Spleen (tissue), 11 donors: ENCODE measurements at regions not wholly inside any gene's neighbourhood (a gene's known extent, or its start where the extent isn't known, plus 50 kb on each side); places are given as distances from the start of the nearest gene placed in this dataset.

Source experiments
- DNase-seq: peaks from one replicate; pipeline ENCODE4 v3.0.0-alpha.2; 2020
- H3K27ac ChIP-seq, 8 donors: fragments of 200-600 bp; sonication (generic) in 7 of 8; 1 replicate in 4 of 8; 2 replicates in 4 of 8; pipeline versions ENCODE4 v1.5.0 to v1.8.0; 2016 to 2021; ENCODE audit warnings: inconsistent platforms in 4 of 8, mild to moderate bottlenecking in 4 of 8, moderate library complexity in 1 of 8
- H3K27me3 ChIP-seq, 7 donors: fragments of 200-600 bp; sonication (generic) in 6 of 7; replicated peaks in 1 of 7; 1 replicate in 4 of 7; 2 replicates in 3 of 7; pipeline versions ENCODE4 v1.5.0 to v1.8.0; 2016 to 2021; ENCODE audit warnings: inconsistent platforms in 3 of 7, mild to moderate bottlenecking in 1 of 7
- H3K36me3 ChIP-seq, 6 donors: fragments of 200-600 bp; sonication (generic) in 5 of 6; 1 replicate in 4 of 6; 2 replicates in 2 of 6; pipeline versions ENCODE4 v1.5.0 to v1.8.0; 2016 to 2021; ENCODE audit warnings: inconsistent platforms in 2 of 6
- H3K4me1 ChIP-seq, 6 donors: fragments of 200-600 bp; sonication (generic) in 5 of 6; 1 replicate in 3 of 6; 2 replicates in 3 of 6; pipeline versions ENCODE4 v1.5.0 to v1.8.0; 2016 to 2021; ENCODE audit warnings: inconsistent platforms in 3 of 6
- H3K4me3 ChIP-seq, 8 donors: fragments of 200-600 bp; sonication (generic) in 7 of 8; 1 replicate in 4 of 8; 2 replicates in 4 of 8; pipeline versions ENCODE4 v1.5.0 to v1.8.0; 2016 to 2021; ENCODE audit warnings: inconsistent platforms in 4 of 8, mild to moderate bottlenecking in 4 of 8, moderate library complexity in 2 of 8
- H3K9me3 ChIP-seq, 8 donors: fragments of 200-600 bp; sonication (generic) in 7 of 8; 1 replicate in 4 of 8; 2 replicates in 4 of 8; pipeline versions ENCODE4 v1.5.0 to v1.8.0; 2016 to 2021; ENCODE audit warnings: inconsistent platforms in 4 of 8
- POLR2A ChIP-seq, 3 donors: fragments of 450-650 bp; IDR thresholded peaks; one replicate each; pipeline ENCODE4 v1.5.1; 2017; ENCODE audit warnings: antibody characterized with exemption in 3 of 3, mild to moderate bottlenecking in 1 of 3
- POLR2AphosphoS5 ChIP-seq, 3 donors: sonication (generic); formaldehyde crosslinking; IDR thresholded peaks; one replicate each; pipeline ENCODE4 v1.5.1; 2017; ENCODE audit warnings: antibody characterized with exemption in 3 of 3
- WGBS, 5 donors: extraction: QIAGEN DNeasy Blood & Tissue Kit in 3 of 5; methylation state at CpG; one replicate each; pipeline versions ENCODE4 v1.1.5 to v1.1.7; 2013 to 2018; 5-methylcytosine and 5-hydroxymethylcytosine counted together
- intact Hi-C: fragments of 100-400 bp; cut with DNase I; formaldehyde crosslinking; loops from one replicate; pipeline ENCODE4 v1.15.0; 2023; ENCODE audit warnings: low total_unique reads
- TF ChIP-seq, protein P1 (sequence below), 11 experiments: fragments of 200-600 bp in 7 of 11; fragments of 450-650 bp in 4 of 11; sonication (generic) in 4 of 11; IDR thresholded peaks in 8 of 11; conservative IDR thresholded peaks in 3 of 11; 1 replicate in 7 of 11; 2 replicates in 4 of 11; pipeline versions ENCODE4 v1.4.0 to v1.8.0; 2016 to 2021; ENCODE audit warnings: antibody characterized with exemption in 11 of 11, inconsistent platforms in 4 of 11, mild to moderate bottlenecking in 1 of 11
- donor health status: healthy with polysubstance abuse.
- donor health status: DM: no; HTN: no; CAD: no; lungs with moderate emphysema.
- donor health status: DM: no; HTN: no; CAD: no.
- donor health status: Bipolar disorder and iron deficiency.
- donor health status: healthy.
- donor health status: DM: no; HTN: no; CAD: no.
- donor health status: DM: yes; HTN: yes; CAD: no.

DNA sequence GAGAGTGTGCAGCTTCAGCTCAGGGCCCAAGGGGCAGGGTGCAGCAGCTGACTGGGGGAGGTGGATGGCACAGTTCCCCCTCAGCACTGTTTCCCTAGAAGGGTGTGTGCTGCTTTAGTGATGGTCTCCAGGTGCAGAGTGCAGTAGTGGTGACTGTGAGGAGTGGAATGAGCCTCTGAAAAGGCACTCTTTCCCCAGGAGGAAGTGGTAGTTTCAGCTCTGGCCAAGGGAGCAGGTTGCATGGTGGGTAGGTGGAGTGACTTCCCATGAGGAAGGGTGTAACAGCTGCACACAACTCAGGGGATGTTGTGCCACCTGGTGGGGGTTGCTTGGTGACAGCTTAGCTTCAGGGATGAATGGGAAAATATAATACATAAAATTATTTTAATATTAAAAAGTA is 251.5 kb upstream of the NXPH2 start:
- intact Hi-C loops = no loop called here
- Histone ChIP-seq H3K27me3 (no peaks in the 10 kb centered on the region), H3K4me1 (no peaks in the 10 kb centered on the region), H3K36me3 (no peaks in the 10 kb centered on the region), H3K4me3 (no peak overlapping the region), H3K9me3 (peaks cover 0 to 6% (median 0%) of the 10 kb centered on the region in 8 donors), H3K27ac (no peak overlapping the region)
- TF ChIP-seq POLR2AphosphoS5 (IDR thresholded peaks at IDR 0.05) = no peak
- TF ChIP-seq, protein P1, sequence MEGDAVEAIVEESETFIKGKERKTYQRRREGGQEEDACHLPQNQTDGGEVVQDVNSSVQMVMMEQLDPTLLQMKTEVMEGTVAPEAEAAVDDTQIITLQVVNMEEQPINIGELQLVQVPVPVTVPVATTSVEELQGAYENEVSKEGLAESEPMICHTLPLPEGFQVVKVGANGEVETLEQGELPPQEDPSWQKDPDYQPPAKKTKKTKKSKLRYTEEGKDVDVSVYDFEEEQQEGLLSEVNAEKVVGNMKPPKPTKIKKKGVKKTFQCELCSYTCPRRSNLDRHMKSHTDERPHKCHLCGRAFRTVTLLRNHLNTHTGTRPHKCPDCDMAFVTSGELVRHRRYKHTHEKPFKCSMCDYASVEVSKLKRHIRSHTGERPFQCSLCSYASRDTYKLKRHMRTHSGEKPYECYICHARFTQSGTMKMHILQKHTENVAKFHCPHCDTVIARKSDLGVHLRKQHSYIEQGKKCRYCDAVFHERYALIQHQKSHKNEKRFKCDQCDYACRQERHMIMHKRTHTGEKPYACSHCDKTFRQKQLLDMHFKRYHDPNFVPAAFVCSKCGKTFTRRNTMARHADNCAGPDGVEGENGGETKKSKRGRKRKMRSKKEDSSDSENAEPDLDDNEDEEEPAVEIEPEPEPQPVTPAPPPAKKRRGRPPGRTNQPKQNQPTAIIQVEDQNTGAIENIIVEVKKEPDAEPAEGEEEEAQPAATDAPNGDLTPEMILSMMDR (IDR thresholded peaks at IDR 0.05 in 8 of 11, conservative IDR thresholded peaks at IDR 0.05 in 3 of 11) = no peak
- TF ChIP-seq POLR2A (IDR thresholded peaks at IDR 0.05) = no peak
- no peak for DNase-seq

GRCh38 chr2:139020287-139020686 is 240.1 kb upstream of the NXPH2 start:
- peaks cover 0 to 68% (median 20%) of the 10 kb centered on the region in 8 donors for H3K9me3 ChIP-seq
- TF ChIP-seq POLR2A (IDR thresholded peaks at IDR 0.05) (no peak), POLR2AphosphoS5 (IDR thresholded peaks at IDR 0.05) (no peak)
- TF ChIP-seq, protein P1 (IDR thresholded peaks at IDR 0.05 in 8 of 11, conservative IDR thresholded peaks at IDR 0.05 in 3 of 11) = no peak
- H3K27me3 ChIP-seq = no peaks in the 10 kb centered on the region
- DNase-seq = no peak
- no peaks in the 10 kb centered on the region for H3K4me1 ChIP-seq
- WGBS, 5 donors = 56 to 72% (median 67%) methylated on average over 1 of the region's 1 CpG
- no peak overlapping the region for H3K4me3 ChIP-seq
- intact Hi-C loops = no loop called here
- no peak overlapping the region for H3K27ac ChIP-seq
- no peaks in the 10 kb centered on the region for H3K36me3 ChIP-seq

GRCh38 chr2:139018252-139018651 is 238.1 kb upstream of the NXPH2 start:
- TF ChIP-seq, protein P1 (IDR thresholded peaks at IDR 0.05 in 8 of 11, conservative IDR thresholded peaks at IDR 0.05 in 3 of 11) = no peak
- TF ChIP-seq POLR2A (IDR thresholded peaks at IDR 0.05) = no peak
- TF ChIP-seq POLR2AphosphoS5 (IDR thresholded peaks at IDR 0.05) = no peak
- intact Hi-C loops = no loop called here
- H3K36me3 ChIP-seq = no peaks in the 10 kb centered on the region
- WGBS, 5 donors = 80 to 100% (median 86%) methylated on average over 2 of the region's 2 CpGs
- no peaks in the 10 kb centered on the region for H3K4me1 ChIP-seq
- no peaks in the 10 kb centered on the region for H3K27me3 ChIP-seq
- no peak for DNase-seq
- no peak overlapping the region for H3K4me3 ChIP-seq
- no peak overlapping the region for H3K27ac ChIP-seq
- H3K9me3 ChIP-seq = peaks cover 0 to 71% (median 19%) of the 10 kb centered on the region in 8 donors

DNA sequence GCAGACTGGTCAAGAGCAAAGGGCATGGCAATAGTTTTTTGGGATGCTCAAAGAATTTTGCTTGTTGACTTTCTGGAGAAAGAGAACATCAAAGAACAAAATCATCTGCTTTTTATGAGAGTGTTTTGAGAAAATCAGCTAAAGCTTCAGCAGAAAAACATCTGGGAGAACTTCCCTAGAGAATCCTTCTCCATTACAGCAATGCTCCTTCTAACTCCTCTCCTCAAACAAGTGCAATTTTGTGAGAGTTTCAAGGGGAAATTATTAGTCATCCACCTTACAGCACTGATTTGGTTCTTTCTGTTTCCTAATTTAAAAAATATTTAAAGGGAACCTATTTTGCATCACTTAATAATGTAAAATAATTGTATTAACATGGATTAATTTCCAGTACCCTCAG is 226.9 kb upstream of the NXPH2 start:
- Histone ChIP-seq H3K36me3 (no peaks in the 10 kb centered on the region), H3K4me3 (no peak overlapping the region), H3K27ac (no peak overlapping the region), H3K9me3 (peaks cover 0 to 6% (median 0%) of the 10 kb centered on the region in 8 donors), H3K27me3 (no peaks in the 10 kb centered on the region), H3K4me1 (no peaks in the 10 kb centered on the region)
- intact Hi-C loops = no loop called here
- no peak for DNase-seq
- TF ChIP-seq, protein P1 (IDR thresholded peaks at IDR 0.05 in 8 of 11, conservative IDR thresholded peaks at IDR 0.05 in 3 of 11) = no peak
- TF ChIP-seq POLR2AphosphoS5 (IDR thresholded peaks at IDR 0.05) = no peak
- no peak for TF ChIP-seq POLR2A (IDR thresholded peaks at IDR 0.05)
